ENCODE measurements at regions not wholly inside any gene's neighbourhood (a gene's known extent, or its start where the extent isn't known, plus 50 kb on each side); places are given as distances from the start of the nearest gene placed in this dataset.

- Histone ChIP-seq H3K27me3 (no peaks in the 10 kb centered on the region), H3K9me3 (ENCODE audit: low read depth) (no peaks in the 10 kb centered on the region), H3K4me1 (ENCODE audit: low read depth) (no peaks in the 10 kb centered on the region), H3K36me3 (no peaks in the 10 kb centered on the region), H3K4me3 (no peak overlapping the region), H3K27ac (no peak overlapping the region)
- no peak for DNase-seq (ENCODE audit: low read depth in 1 of 2, low spot score in 1 of 2)
- TF ChIP-seq CTCF (IDR thresholded peaks at IDR 0.05; ENCODE audit: low read depth, low read length), result no peak
Measured at GRCh38 chr13:110773480-110773879, 60.0 kb downstream of the ING1 start.

- no peak overlapping the region for H3K27ac ChIP-seq
- H3K9me3 ChIP-seq (ENCODE audit: low read depth), result no peaks in the 10 kb centered on the region
- TF ChIP-seq CTCF (IDR thresholded peaks at IDR 0.05; ENCODE audit: low read depth, low read length), result no peak
- no peak for DNase-seq (ENCODE audit: low read depth in 1 of 2, low spot score in 1 of 2)
- H3K27me3 ChIP-seq, result no peaks in the 10 kb centered on the region
- no peaks in the 10 kb centered on the region for H3K36me3 ChIP-seq
- H3K4me1 ChIP-seq (ENCODE audit: low read depth), result no peaks in the 10 kb centered on the region
- no peak overlapping the region for H3K4me3 ChIP-seq
Measured at GRCh38 chr13:110774051-110774450, 60.6 kb downstream of the ING1 start.

- DNase-seq (ENCODE audit: low read depth in 1 of 2, low spot score in 1 of 2), result no peak
- no peak overlapping the region for H3K4me3 ChIP-seq
- no peak overlapping the region for H3K27ac ChIP-seq
- no peak for TF ChIP-seq CTCF (IDR thresholded peaks at IDR 0.05; ENCODE audit: low read depth, low read length)
- no peaks in the 10 kb centered on the region for H3K36me3 ChIP-seq
- H3K9me3 ChIP-seq (ENCODE audit: low read depth), result no peaks in the 10 kb centered on the region
- H3K4me1 ChIP-seq (ENCODE audit: low read depth), result no peaks in the 10 kb centered on the region
- no peaks in the 10 kb centered on the region for H3K27me3 ChIP-seq
Measured at GRCh38 chr13:110774490-110774889, 61.0 kb downstream of the ING1 start.

- no peak for DNase-seq (ENCODE audit: low read depth in 1 of 2, low spot score in 1 of 2)
- Histone ChIP-seq H3K36me3 (no peaks in the 10 kb centered on the region), H3K27ac (no peak overlapping the region), H3K27me3 (no peaks in the 10 kb centered on the region), H3K4me3 (no peak overlapping the region), H3K4me1 (ENCODE audit: low read depth) (no peaks in the 10 kb centered on the region), H3K9me3 (ENCODE audit: low read depth) (no peaks in the 10 kb centered on the region)
- TF ChIP-seq CTCF (IDR thresholded peaks at IDR 0.05; ENCODE audit: low read depth, low read length), result no peak
Measured at GRCh38 chr13:110775576-110775975, 62.1 kb downstream of the ING1 start.

- Histone ChIP-seq H3K4me3 (no peak overlapping the region), H3K27ac (no peak overlapping the region), H3K9me3 (ENCODE audit: low read depth) (no peaks in the 10 kb centered on the region), H3K36me3 (no peaks in the 10 kb centered on the region), H3K4me1 (ENCODE audit: low read depth) (no peaks in the 10 kb centered on the region), H3K27me3 (no peaks in the 10 kb centered on the region)
- DNase-seq (ENCODE audit: low read depth in 1 of 2, low spot score in 1 of 2), result no peak
- no peak for TF ChIP-seq CTCF (IDR thresholded peaks at IDR 0.05; ENCODE audit: low read depth, low read length)
Measured at GRCh38 chr13:110777251-110777820, 63.8 kb downstream of the ING1 start.

GRCh38 chr13:110779022-110779421 lies 65.5 kb downstream of the ING1 start:
- H3K36me3 ChIP-seq, result no peaks in the 10 kb centered on the region
- no peaks in the 10 kb centered on the region for H3K9me3 ChIP-seq (ENCODE audit: low read depth)
- no peak overlapping the region for H3K4me3 ChIP-seq
- no peak for TF ChIP-seq CTCF (IDR thresholded peaks at IDR 0.05; ENCODE audit: low read depth, low read length)
- no peak for DNase-seq (ENCODE audit: low read depth in 1 of 2, low spot score in 1 of 2)
- no peaks in the 10 kb centered on the region for H3K27me3 ChIP-seq
- no peaks in the 10 kb centered on the region for H3K4me1 ChIP-seq (ENCODE audit: low read depth)
- H3K27ac ChIP-seq, result no peak overlapping the region

Measured in cardiac muscle cell (in vitro differentiated cells and primary cell).